Uterus (tissue), 2 donors: ENCODE measurements at regions not wholly inside any gene's neighbourhood (a gene's known extent, or its start where the extent isn't known, plus 50 kb on each side); places are given as distances from the start of the nearest gene placed in this dataset.

Experiments
- POLR2A ChIP-seq, 2 donors: fragments of 450-650 bp; IDR thresholded peaks; one replicate each; pipeline ENCODE4 v1.6.1; 2016; ENCODE audit warnings: antibody characterized with exemption in 2 of 2, mild to moderate bottlenecking in 1 of 2, moderate library complexity in 1 of 2
- TF ChIP-seq, protein P1 (sequence below), 4 experiments: fragments of 200-600 bp in 2 of 4; fragments of 450-650 bp in 2 of 4; sonication (generic) in 2 of 4; IDR thresholded peaks; one replicate each; pipeline ENCODE4 v1.5.1; 2016 to 2019; ENCODE audit warnings: antibody characterized with exemption in 4 of 4, mild to moderate bottlenecking in 2 of 4, moderate library complexity in 1 of 4

DNA sequence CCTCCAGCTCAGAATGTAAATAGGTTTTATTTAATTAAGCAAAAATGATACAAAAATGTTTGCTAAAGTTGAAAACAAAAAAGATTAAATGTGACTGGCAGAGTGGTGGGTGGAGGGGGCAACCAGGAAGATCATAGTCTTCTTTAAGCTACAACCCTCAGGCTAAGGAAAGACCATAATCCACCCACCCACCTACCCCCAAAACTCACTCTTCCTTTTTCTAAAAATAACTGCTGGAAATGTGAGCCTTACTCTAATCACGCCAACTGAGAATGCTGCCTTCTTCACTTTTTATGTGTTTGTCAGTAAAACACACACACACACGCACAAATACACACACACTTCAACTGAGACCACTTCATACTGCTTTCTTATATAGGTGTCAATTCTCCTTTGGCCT is 230.0 kb upstream of the EGLN3 start:
- TF ChIP-seq POLR2A (IDR thresholded peaks at IDR 0.05) = no peak
- TF ChIP-seq, protein P1, sequence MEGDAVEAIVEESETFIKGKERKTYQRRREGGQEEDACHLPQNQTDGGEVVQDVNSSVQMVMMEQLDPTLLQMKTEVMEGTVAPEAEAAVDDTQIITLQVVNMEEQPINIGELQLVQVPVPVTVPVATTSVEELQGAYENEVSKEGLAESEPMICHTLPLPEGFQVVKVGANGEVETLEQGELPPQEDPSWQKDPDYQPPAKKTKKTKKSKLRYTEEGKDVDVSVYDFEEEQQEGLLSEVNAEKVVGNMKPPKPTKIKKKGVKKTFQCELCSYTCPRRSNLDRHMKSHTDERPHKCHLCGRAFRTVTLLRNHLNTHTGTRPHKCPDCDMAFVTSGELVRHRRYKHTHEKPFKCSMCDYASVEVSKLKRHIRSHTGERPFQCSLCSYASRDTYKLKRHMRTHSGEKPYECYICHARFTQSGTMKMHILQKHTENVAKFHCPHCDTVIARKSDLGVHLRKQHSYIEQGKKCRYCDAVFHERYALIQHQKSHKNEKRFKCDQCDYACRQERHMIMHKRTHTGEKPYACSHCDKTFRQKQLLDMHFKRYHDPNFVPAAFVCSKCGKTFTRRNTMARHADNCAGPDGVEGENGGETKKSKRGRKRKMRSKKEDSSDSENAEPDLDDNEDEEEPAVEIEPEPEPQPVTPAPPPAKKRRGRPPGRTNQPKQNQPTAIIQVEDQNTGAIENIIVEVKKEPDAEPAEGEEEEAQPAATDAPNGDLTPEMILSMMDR (IDR thresholded peaks at IDR 0.05) = no peak
